ENCODE measurements at regions not wholly inside any gene's neighbourhood (a gene's known extent, or its start where the extent isn't known, plus 50 kb on each side); places are given as distances from the start of the nearest gene placed in this dataset.

- Histone ChIP-seq H3K9me3 (ENCODE audit: control insufficient read depth, insufficient read depth, low read length) (no peaks in the 10 kb centered on the region), H3K27me3 (ENCODE audit: control insufficient read depth, insufficient read depth, low read length) (peaks cover 19% of the 10 kb centered on the region), H3K4me3 (ENCODE audit: low read depth, low read length) (no peak overlapping the region), H3K27ac (ENCODE audit: low read depth, low read length) (no peak overlapping the region)
- ChIA-PET POLR2A (no interaction called here), CTCF (no interaction called here)
- no peak for TF ChIP-seq CTCF (IDR thresholded peaks at IDR 0.05; ENCODE audit: low read depth, low read length)
- DNase-seq (ENCODE audit: low read depth, low spot score), result no peak
These were observed 115.4 kb upstream of the RAB4A start for GRCh38 chr1:229155472-229155871.

GRCh38 chr1:229156872-229157271 is 114.0 kb upstream of the RAB4A start:
- ChIA-PET CTCF (no interaction called here), POLR2A (no interaction called here)
- Histone ChIP-seq H3K9me3 (ENCODE audit: control insufficient read depth, insufficient read depth, low read length) (no peaks in the 10 kb centered on the region), H3K27me3 (ENCODE audit: control insufficient read depth, insufficient read depth, low read length) (peaks cover 17% of the 10 kb centered on the region), H3K27ac (ENCODE audit: low read depth, low read length) (no peak overlapping the region), H3K4me3 (ENCODE audit: low read depth, low read length) (no peak overlapping the region)
- TF ChIP-seq CTCF (IDR thresholded peaks at IDR 0.05; ENCODE audit: low read depth, low read length), result peak; percentile 22; the same call in 1 of the 2 replicates
- DNase-seq (ENCODE audit: low read depth, low spot score), result no peak

DNA sequence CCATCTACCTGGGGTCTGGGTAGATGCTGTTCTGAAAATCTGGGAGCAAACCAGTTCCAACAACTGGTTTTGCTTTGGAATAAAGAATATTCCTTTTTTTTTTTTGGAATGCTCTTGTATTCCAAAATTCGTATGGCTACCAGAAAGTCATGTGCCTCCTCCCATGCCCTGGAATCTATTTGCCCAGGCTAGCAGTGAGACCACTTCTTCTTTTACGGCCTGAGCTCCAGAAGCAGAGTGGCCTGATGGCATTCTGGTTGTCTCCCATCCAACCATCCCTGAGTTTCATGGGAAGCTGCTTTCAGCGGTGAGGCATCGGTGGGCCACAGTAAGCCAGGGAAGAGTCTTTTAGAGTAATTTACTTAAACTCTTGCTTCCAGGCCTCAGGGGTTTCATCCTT is 113.4 kb upstream of the RAB4A start:
- Histone ChIP-seq H3K27ac (ENCODE audit: low read depth, low read length) (no peak overlapping the region), H3K27me3 (ENCODE audit: control insufficient read depth, insufficient read depth, low read length) (peaks cover 17% of the 10 kb centered on the region), H3K4me3 (ENCODE audit: low read depth, low read length) (no peak overlapping the region), H3K9me3 (ENCODE audit: control insufficient read depth, insufficient read depth, low read length) (no peaks in the 10 kb centered on the region)
- POLR2A ChIA-PET, result no interaction called here
- CTCF ChIA-PET, result no interaction called here
- TF ChIP-seq CTCF (IDR thresholded peaks at IDR 0.05; ENCODE audit: low read depth, low read length), result no peak
- DNase-seq (ENCODE audit: low read depth, low spot score), result no peak

- H3K4me3 ChIP-seq (ENCODE audit: low read depth, low read length), result no peak overlapping the region
- no peaks in the 10 kb centered on the region for H3K9me3 ChIP-seq (ENCODE audit: control insufficient read depth, insufficient read depth, low read length)
- CTCF ChIA-PET, result interaction anchor here (0.6 kb wide), 2 partner anchors 167 to 423 kb away, joined by 4 to 8 read pairs; no protein-coding TSS in a partner anchor
- POLR2A ChIA-PET, result no interaction called here
- H3K27ac ChIP-seq (ENCODE audit: low read depth, low read length), result no peak overlapping the region
- no peak for DNase-seq (ENCODE audit: low read depth, low spot score)
- H3K27me3 ChIP-seq (ENCODE audit: control insufficient read depth, insufficient read depth, low read length), result peaks cover 17% of the 10 kb centered on the region
- no peak for TF ChIP-seq CTCF (IDR thresholded peaks at IDR 0.05; ENCODE audit: low read depth, low read length)
These were observed 112.5 kb upstream of the RAB4A start for GRCh38 chr1:229158341-229158921.

DNA sequence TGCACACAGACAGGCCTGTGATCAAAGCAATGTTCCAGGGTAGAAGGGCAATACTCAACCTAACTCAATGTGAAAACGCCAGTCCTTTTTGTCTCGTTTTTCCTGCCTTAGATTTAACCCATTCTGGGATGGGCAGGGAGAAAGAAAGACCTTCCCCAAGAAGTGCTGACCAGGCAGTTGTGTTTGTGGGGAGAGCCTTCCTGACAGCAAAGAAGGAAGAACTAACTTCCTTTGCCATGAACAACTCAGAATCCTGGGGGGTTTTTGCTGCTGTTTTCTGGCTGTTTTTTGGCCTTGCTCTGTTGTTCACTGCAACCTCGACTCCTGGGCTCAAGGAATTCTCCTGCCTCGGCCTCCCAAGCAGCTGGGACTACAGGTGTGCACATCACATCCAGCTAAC is 112.0 kb upstream of the RAB4A start:
- ChIA-PET CTCF (interaction anchor here (0.6 kb wide), 1 partner anchor 167 kb away, joined by 8 read pairs; no protein-coding TSS in a partner anchor), POLR2A (no interaction called here)
- H3K9me3 ChIP-seq (ENCODE audit: control insufficient read depth, insufficient read depth, low read length), result no peaks in the 10 kb centered on the region
- H3K27ac ChIP-seq (ENCODE audit: low read depth, low read length), result no peak overlapping the region
- no peak for TF ChIP-seq CTCF (IDR thresholded peaks at IDR 0.05; ENCODE audit: low read depth, low read length)
- H3K27me3 ChIP-seq (ENCODE audit: control insufficient read depth, insufficient read depth, low read length), result peaks cover 15% of the 10 kb centered on the region
- no peak overlapping the region for H3K4me3 ChIP-seq (ENCODE audit: low read depth, low read length)
- no peak for DNase-seq (ENCODE audit: low read depth, low spot score)

Measured in AG04450 (cell line).